ENCODE measurements at regions not wholly inside any gene's neighbourhood (a gene's known extent, or its start where the extent isn't known, plus 50 kb on each side); places are given as distances from the start of the nearest gene placed in this dataset.

GRCh38 chr10:8389630-8390029, 335.1 kb downstream of the GATA3 start:
- Histone ChIP-seq H3K27ac (ENCODE audit: low read length) (no peak overlapping the region), H3K4me1 (ENCODE audit: control insufficient read depth in 1 of 2, extremely low read depth in 1 of 2, insufficient read depth in 2 of 2, low read length in 2 of 2) (no peaks in the 10 kb centered on the region), H3K27me3 (replicated peaks in 1 of 2; ENCODE audit: control insufficient read depth in 2 of 2, extremely low read depth in 1 of 2, insufficient read depth in 2 of 2, low read length in 1 of 2) (no peaks in the 10 kb centered on the region), H3K4me3 (ENCODE audit: control insufficient read depth in 1 of 2, extremely low read depth in 1 of 2, low read length in 1 of 2) (no peak overlapping the region), H3K9me3 (no peaks in the 10 kb centered on the region), H3K36me3 (ENCODE audit: control insufficient read depth in 2 of 2, extremely low read depth in 1 of 2, insufficient read depth in 1 of 2, low read length in 1 of 2) (no peaks in the 10 kb centered on the region)
- Mint-ChIP-seq H3K4me3 (no peak overlapping the region), H3K27ac (no peak overlapping the region), H3K36me3 (peaks cover 4% of the 10 kb centered on the region), H3K4me1 (peaks cover 0 to 3% (median 0%) of the 10 kb centered on the region in 3 donors), H3K9me3 (peaks cover 0 to 6% (median 4%) of the 10 kb centered on the region in 3 donors), H3K27me3 (no peaks in the 10 kb centered on the region)
- ATAC-seq (replicated peaks in 1 of 4) (no peak), DNase-seq (no peak)
- POLR2A ChIA-PET, result no interaction called here
- no CpG with 5 or more reads among the region's 2 CpGs for WGBS (ENCODE audit: insufficient coverage)
- CTCF ChIA-PET, result interaction anchor here in 1 of 2 donors (0.8 kb wide), 1 partner anchor 13 kb away, joined by 3 read pairs; no protein-coding TSS in a partner anchor

GRCh38 chr10:8392216-8392615, 337.7 kb downstream of the GATA3 start:
- CTCF ChIA-PET, result interaction anchor here in 1 of 2 donors (0.7 kb wide), 1 partner anchor 111 kb away, joined by 3 read pairs; no protein-coding TSS in a partner anchor
- Mint-ChIP-seq H3K27me3 (no peaks in the 10 kb centered on the region), H3K27ac (no peak overlapping the region), H3K9me3 (no peaks in the 10 kb centered on the region), H3K36me3 (no peaks in the 10 kb centered on the region), H3K4me1 (peaks cover 4 to 18% (median 18%) of the 10 kb centered on the region in 3 donors), H3K4me3 (no peak overlapping the region)
- Histone ChIP-seq H3K4me1 (ENCODE audit: control insufficient read depth in 1 of 2, extremely low read depth in 1 of 2, insufficient read depth in 2 of 2, low read length in 2 of 2) (peaks cover 2 to 4% of the 10 kb centered on the region in 2 experiments), H3K9me3 (no peaks in the 10 kb centered on the region), H3K4me3 (ENCODE audit: control insufficient read depth in 1 of 2, extremely low read depth in 1 of 2, low read length in 1 of 2) (no peak overlapping the region), H3K27me3 (replicated peaks in 1 of 2; ENCODE audit: control insufficient read depth in 2 of 2, extremely low read depth in 1 of 2, insufficient read depth in 2 of 2, low read length in 1 of 2) (no peaks in the 10 kb centered on the region), H3K27ac (ENCODE audit: low read length) (no peak overlapping the region), H3K36me3 (ENCODE audit: control insufficient read depth in 2 of 2, extremely low read depth in 1 of 2, insufficient read depth in 1 of 2, low read length in 1 of 2) (no peaks in the 10 kb centered on the region)
- no CpG with 5 or more reads among the region's 2 CpGs for WGBS (ENCODE audit: insufficient coverage)
- ATAC-seq (replicated peaks in 1 of 4), result no peak
- POLR2A ChIA-PET, result no interaction called here
- no peak for DNase-seq

- no peak overlapping the region for H3K27ac Mint-ChIP-seq
Observed at GRCh38 chr10:8393531-8393930, 339.0 kb downstream of the GATA3 start.

GRCh38 chr10:8396675-8397074, 342.2 kb downstream of the GATA3 start:
- H3K27me3 Mint-ChIP-seq, result no peaks in the 10 kb centered on the region
- Histone ChIP-seq H3K9me3 (no peaks in the 10 kb centered on the region), H3K4me3 (ENCODE audit: control insufficient read depth in 1 of 2, extremely low read depth in 1 of 2, low read length in 1 of 2) (no peak overlapping the region), H3K27ac (ENCODE audit: low read length) (no peak overlapping the region), H3K4me1 (ENCODE audit: control insufficient read depth in 1 of 2, extremely low read depth in 1 of 2, insufficient read depth in 2 of 2, low read length in 2 of 2) (peaks cover 11 to 13% of the 10 kb centered on the region in 2 experiments), H3K27me3 (replicated peaks in 1 of 2; ENCODE audit: control insufficient read depth in 2 of 2, extremely low read depth in 1 of 2, insufficient read depth in 2 of 2, low read length in 1 of 2) (no peaks in the 10 kb centered on the region), H3K36me3 (ENCODE audit: control insufficient read depth in 2 of 2, extremely low read depth in 1 of 2, insufficient read depth in 1 of 2, low read length in 1 of 2) (no peaks in the 10 kb centered on the region)
- H3K27ac Mint-ChIP-seq, result no peak overlapping the region
- H3K9me3 Mint-ChIP-seq, result no peaks in the 10 kb centered on the region
- CTCF ChIA-PET, result no interaction called here
- peaks cover 32 to 54% (median 43%) of the 10 kb centered on the region in 3 donors for H3K4me1 Mint-ChIP-seq
- POLR2A ChIA-PET, result no interaction called here
- no peak overlapping the region for H3K4me3 Mint-ChIP-seq
- DNase-seq (no peak), ATAC-seq (replicated peaks in 1 of 4) (no peak)
- H3K36me3 Mint-ChIP-seq, result no peaks in the 10 kb centered on the region
- WGBS (ENCODE audit: insufficient coverage), result no CpG with 5 or more reads among the region's 1 CpG

More at GRCh38 chr10:8393531-8393930, 339.0 kb downstream of the GATA3 start:
- H3K4me3 Mint-ChIP-seq, result no peak overlapping the region
- CTCF ChIA-PET, result interaction anchor here in 1 of 2 donors (1.1 kb wide), 1 partner anchor 50 kb away, joined by 3 read pairs; no protein-coding TSS in a partner anchor
- ATAC-seq (replicated peaks in 1 of 4) (no peak), DNase-seq (no peak)
- no peaks in the 10 kb centered on the region for H3K9me3 Mint-ChIP-seq
- H3K36me3 Mint-ChIP-seq, result no peaks in the 10 kb centered on the region
- no peak overlapping the region for H3K27ac ChIP-seq (ENCODE audit: low read length)
- peaks cover 4% of the 10 kb centered on the region in 2 experiments for H3K4me1 ChIP-seq (ENCODE audit: control insufficient read depth in 1 of 2, extremely low read depth in 1 of 2, insufficient read depth in 2 of 2, low read length in 2 of 2)
- H3K36me3 ChIP-seq (ENCODE audit: control insufficient read depth in 2 of 2, extremely low read depth in 1 of 2, insufficient read depth in 1 of 2, low read length in 1 of 2), result no peaks in the 10 kb centered on the region
- H3K9me3 ChIP-seq, result no peaks in the 10 kb centered on the region
- POLR2A ChIA-PET, result no interaction called here
- WGBS (ENCODE audit: insufficient coverage), result 100% methylated on average over 1 of the region's 2 CpGs
- no peaks in the 10 kb centered on the region for H3K27me3 ChIP-seq (replicated peaks in 1 of 2; ENCODE audit: control insufficient read depth in 2 of 2, extremely low read depth in 1 of 2, insufficient read depth in 2 of 2, low read length in 1 of 2)
- H3K4me3 ChIP-seq (ENCODE audit: control insufficient read depth in 1 of 2, extremely low read depth in 1 of 2, low read length in 1 of 2), result no peak overlapping the region
- H3K27me3 Mint-ChIP-seq, result no peaks in the 10 kb centered on the region
- peaks cover 9 to 25% (median 21%) of the 10 kb centered on the region in 3 donors for H3K4me1 Mint-ChIP-seq

GRCh38 chr10:8398771-8399170, 344.3 kb downstream of the GATA3 start:
- Histone ChIP-seq H3K27ac (ENCODE audit: low read length) (no peak overlapping the region), H3K27me3 (replicated peaks in 1 of 2; ENCODE audit: control insufficient read depth in 2 of 2, extremely low read depth in 1 of 2, insufficient read depth in 2 of 2, low read length in 1 of 2) (no peaks in the 10 kb centered on the region), H3K4me1 (ENCODE audit: control insufficient read depth in 1 of 2, extremely low read depth in 1 of 2, insufficient read depth in 2 of 2, low read length in 2 of 2) (peaks cover 32% of the 10 kb centered on the region in 2 experiments), H3K4me3 (ENCODE audit: control insufficient read depth in 1 of 2, extremely low read depth in 1 of 2, low read length in 1 of 2) (no peak overlapping the region), H3K36me3 (ENCODE audit: control insufficient read depth in 2 of 2, extremely low read depth in 1 of 2, insufficient read depth in 1 of 2, low read length in 1 of 2) (no peaks in the 10 kb centered on the region), H3K9me3 (no peaks in the 10 kb centered on the region)
- peak overlapping the region; percentile 22 to 45 for H3K27ac Mint-ChIP-seq
- no CpG with 5 or more reads among the region's 1 CpG for WGBS (ENCODE audit: insufficient coverage)
- POLR2A ChIA-PET, result interaction anchor here (0.6 kb wide), 2 partner anchors 30 to 336 kb away, joined by 3 read pairs; no protein-coding TSS in a partner anchor
- H3K4me3 Mint-ChIP-seq, result no peak overlapping the region
- H3K9me3 Mint-ChIP-seq, result no peaks in the 10 kb centered on the region
- no peak for DNase-seq
- peaks cover 53 to 75% (median 64%) of the 10 kb centered on the region in 3 donors for H3K4me1 Mint-ChIP-seq
- no peaks in the 10 kb centered on the region for H3K27me3 Mint-ChIP-seq
- H3K36me3 Mint-ChIP-seq, result no peaks in the 10 kb centered on the region
- CTCF ChIA-PET, result no interaction called here
- no peak for ATAC-seq (replicated peaks in 1 of 4)

- Histone ChIP-seq H3K27me3 (replicated peaks in 1 of 2; ENCODE audit: control insufficient read depth in 2 of 2, extremely low read depth in 1 of 2, insufficient read depth in 2 of 2, low read length in 1 of 2) (no peaks in the 10 kb centered on the region), H3K4me3 (ENCODE audit: control insufficient read depth in 1 of 2, extremely low read depth in 1 of 2, low read length in 1 of 2) (no peak overlapping the region), H3K9me3 (no peaks in the 10 kb centered on the region), H3K4me1 (ENCODE audit: control insufficient read depth in 1 of 2, extremely low read depth in 1 of 2, insufficient read depth in 2 of 2, low read length in 2 of 2) (peaks cover 41 to 44% of the 10 kb centered on the region in 2 experiments), H3K36me3 (ENCODE audit: control insufficient read depth in 2 of 2, extremely low read depth in 1 of 2, insufficient read depth in 1 of 2, low read length in 1 of 2) (no peaks in the 10 kb centered on the region), H3K27ac (ENCODE audit: low read length) (no peak overlapping the region)
- Mint-ChIP-seq H3K27me3 (no peaks in the 10 kb centered on the region), H3K4me1 (peaks cover 65 to 82% (median 74%) of the 10 kb centered on the region in 3 donors), H3K9me3 (no peaks in the 10 kb centered on the region), H3K4me3 (no peak overlapping the region), H3K27ac (peak overlapping the region; percentile 56 to 93), H3K36me3 (no peaks in the 10 kb centered on the region)
- 80% methylated on average over 2 of the region's 6 CpGs for WGBS (ENCODE audit: insufficient coverage)
- no peak for ATAC-seq (replicated peaks in 1 of 4)
- POLR2A ChIA-PET, result no interaction called here
- CTCF ChIA-PET, result no interaction called here
- DNase-seq, result no peak
Observed at GRCh38 chr10:8400151-8400550, 345.7 kb downstream of the GATA3 start.

- peak overlapping the region; percentile 86 to 93 for H3K27ac Mint-ChIP-seq
- ChIA-PET POLR2A (no interaction called here), CTCF (no interaction called here)
- Histone ChIP-seq H3K9me3 (no peaks in the 10 kb centered on the region), H3K27me3 (replicated peaks in 1 of 2; ENCODE audit: control insufficient read depth in 2 of 2, extremely low read depth in 1 of 2, insufficient read depth in 2 of 2, low read length in 1 of 2) (no peaks in the 10 kb centered on the region), H3K4me1 (ENCODE audit: control insufficient read depth in 1 of 2, extremely low read depth in 1 of 2, insufficient read depth in 2 of 2, low read length in 2 of 2) (peaks cover 44 to 47% of the 10 kb centered on the region in 2 experiments), H3K4me3 (ENCODE audit: control insufficient read depth in 1 of 2, extremely low read depth in 1 of 2, low read length in 1 of 2) (no peak overlapping the region), H3K27ac (ENCODE audit: low read length) (peak overlapping the region; percentile 6), H3K36me3 (ENCODE audit: control insufficient read depth in 2 of 2, extremely low read depth in 1 of 2, insufficient read depth in 1 of 2, low read length in 1 of 2) (no peaks in the 10 kb centered on the region)
- H3K36me3 Mint-ChIP-seq, result no peaks in the 10 kb centered on the region
- ATAC-seq (replicated peaks in 1 of 4) (no peak), DNase-seq (no peak)
- H3K4me1 Mint-ChIP-seq, result peaks cover 70 to 86% (median 75%) of the 10 kb centered on the region in 3 donors
- H3K27me3 Mint-ChIP-seq, result no peaks in the 10 kb centered on the region
- WGBS (ENCODE audit: insufficient coverage), result 87% methylated on average over 2 of the region's 3 CpGs
- no peaks in the 10 kb centered on the region for H3K9me3 Mint-ChIP-seq
- H3K4me3 Mint-ChIP-seq, result no peak overlapping the region
Observed at GRCh38 chr10:8400892-8401291, 346.4 kb downstream of the GATA3 start.
